8988T (cell line): ENCODE measurements at regions not wholly inside any gene's neighbourhood (a gene's known extent, or its start where the extent isn't known, plus 50 kb on each side); places are given as distances from the start of the nearest gene placed in this dataset.
"Not testable (repeated sequence)": the region's sequence is repeated elsewhere in the genome, so short reads cannot be mapped to it uniquely, and the experiment has no call there.

Source experiments
- DNase-seq: peaks from one replicate; pipeline ENCODE4 v3.0.0; 2011

DNA sequence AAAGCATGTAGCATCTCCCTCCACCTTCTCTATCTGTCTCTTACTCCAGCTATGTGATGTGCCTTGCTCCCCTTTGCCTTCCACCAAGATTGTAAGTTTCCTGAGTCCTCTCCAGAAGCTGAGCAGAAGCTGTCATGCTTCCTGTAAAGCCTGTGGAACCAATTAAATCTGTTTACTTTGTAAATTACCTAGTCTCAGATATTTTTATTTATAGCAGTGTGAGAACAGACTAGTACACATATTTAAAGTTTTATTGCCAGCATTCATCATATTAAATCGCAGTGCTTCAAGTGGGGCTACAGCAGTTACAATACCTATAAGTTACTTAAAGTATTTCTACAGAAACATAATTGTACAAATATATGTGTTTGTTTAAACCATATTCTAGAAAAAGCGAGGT is 973.1 kb downstream of the SLC16A7 start:
- no peak for DNase-seq

DNA sequence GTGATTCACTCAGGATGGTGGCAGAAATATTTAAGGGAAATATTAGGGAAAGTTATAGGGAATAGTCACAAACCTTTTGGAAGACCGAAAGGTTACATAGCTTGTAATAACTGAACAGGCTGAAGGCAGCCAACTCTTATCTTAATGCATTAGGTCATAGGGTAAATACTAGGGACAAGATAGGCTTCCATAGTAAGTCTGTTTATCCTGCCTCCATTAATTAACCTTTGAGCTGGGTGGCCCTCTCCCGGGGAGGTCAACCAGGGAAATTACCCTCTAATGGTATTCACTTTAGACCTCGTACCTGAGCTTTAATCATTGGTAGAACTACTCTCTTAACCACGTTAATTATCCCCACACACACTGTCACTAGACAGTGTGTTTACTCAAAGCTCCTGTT is 981.8 kb downstream of the SLC16A7 start:
- no peak for DNase-seq

DNA sequence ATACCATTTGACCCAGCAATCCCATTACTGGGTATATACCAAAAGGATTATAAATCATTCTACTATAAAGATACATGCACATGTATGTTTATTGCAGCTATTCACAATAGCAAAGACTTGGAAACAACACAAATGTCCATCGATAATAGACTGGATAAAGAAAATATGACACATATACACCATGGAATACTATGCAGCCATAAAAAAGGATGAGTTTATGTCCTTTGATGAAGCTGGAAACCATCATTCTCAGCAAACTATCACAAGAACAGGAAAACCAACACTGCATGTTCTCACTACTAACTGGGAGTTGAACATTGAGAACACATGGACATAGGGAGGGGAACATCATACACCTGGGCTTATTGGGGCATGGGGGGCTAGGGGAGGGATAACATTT is 991.8 kb downstream of the SLC16A7 start:
- DNase-seq: not testable (repeated sequence)

DNA sequence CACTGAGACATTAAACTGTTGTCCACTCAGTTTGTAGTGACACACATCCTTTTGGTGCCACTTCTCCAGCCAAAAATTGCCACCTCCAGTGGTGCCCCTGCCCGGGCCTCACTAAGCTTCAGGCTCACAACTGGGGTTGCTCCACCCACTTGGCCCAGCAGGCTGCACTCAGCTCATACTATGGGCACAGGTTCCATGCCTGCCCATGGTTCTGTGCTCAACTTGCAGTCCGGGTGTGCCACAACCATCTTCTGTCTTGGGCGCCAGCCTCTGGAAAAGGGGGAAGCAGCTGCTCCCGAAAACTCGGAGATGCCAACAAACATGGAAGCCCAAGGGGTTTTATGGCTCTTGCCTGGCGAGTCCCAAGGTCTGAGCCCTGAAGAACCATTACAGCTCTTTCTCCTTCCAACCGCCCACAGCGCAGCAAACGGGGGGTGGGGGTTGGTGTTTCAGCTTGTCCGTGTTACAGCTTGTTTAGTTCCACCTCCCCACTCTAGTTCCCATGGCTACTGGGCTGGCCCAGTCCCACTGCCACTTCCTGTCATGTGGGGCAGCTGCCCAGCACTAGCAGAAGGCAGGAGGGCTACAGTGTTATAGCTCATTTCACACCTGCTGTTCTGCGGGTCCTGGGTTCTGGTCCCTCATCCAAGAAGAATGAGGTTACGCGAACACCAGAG is 998.3 kb downstream of the SLC16A7 start:
- no peak for DNase-seq

DNA sequence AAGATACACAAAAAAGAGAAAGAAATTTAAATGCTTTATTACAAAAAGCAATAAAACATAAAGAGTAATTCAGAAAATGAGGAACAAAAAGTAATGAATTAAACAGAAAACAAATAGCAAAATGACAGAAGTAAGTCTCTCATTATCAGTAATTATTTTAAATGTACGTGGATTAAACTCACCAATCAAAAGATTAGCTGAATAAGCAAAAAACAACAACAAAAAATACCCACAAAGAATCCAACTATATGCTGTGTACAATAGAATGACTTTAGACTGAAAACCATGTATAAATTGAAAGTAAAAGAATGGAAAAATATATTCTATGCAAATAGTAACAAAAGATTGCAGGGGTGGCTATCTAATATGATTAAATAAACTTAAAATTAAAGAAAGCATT is 1006.8 kb downstream of the SLC16A7 start:
- no peak for DNase-seq

DNA sequence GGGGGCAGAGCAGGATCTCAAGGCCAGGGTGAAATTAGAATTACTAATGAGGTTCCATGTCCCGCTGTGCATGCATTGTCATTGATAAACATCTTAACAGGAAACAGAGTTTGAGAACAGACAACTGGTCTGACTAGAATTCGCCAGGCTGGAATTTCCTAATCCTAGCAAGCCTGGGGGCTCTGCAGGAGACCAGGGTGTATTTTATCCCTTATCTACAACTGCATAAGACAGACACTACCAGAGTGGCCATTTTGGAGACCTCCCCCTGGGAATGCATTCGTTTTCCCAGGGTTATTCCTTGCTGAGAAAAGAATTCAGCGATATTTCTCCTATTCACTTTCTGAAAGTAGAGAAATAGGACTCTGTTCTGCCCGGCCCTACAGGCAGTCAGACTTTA is 1007.6 kb downstream of the SLC16A7 start:
- not testable (repeated sequence) for DNase-seq

DNA sequence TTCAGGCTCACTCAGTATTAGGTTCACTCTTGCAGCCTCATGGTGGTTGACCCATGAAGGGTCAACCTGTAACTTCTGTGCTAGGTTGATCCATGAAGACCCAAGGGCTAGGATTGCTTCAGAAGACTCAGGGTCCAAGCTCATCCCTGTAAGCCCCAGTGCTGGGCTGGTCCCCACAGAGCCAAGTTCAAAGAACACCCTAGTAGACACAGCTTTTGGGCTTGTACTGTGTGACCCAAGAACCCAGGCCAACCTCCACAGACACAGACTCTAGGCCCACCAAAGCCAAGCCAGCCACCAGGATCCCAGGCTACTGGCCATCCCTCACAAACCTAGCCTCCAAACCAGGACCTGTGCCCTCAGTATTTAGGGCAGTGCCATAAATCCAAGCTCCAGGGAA is 1020.6 kb downstream of the SLC16A7 start:
- no peak for DNase-seq

DNA sequence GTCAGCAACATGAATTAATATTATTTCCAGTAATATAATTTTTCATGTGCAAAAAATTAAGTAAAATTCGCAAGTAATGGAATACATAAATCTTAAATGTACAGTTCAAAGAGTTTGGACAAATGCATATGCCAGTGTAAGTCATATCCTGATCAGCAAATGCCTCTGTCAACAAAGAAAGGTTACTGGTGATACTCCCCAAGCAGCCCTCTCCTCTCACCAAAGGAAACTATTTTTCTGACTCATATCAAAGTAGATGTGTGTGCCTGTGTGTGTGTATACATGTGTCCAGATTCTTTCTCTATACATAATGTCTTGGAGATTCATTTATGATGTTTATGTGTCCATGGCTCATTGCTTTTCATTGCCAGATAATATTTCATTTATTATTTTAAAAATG is 1035.0 kb downstream of the SLC16A7 start:
- DNase-seq: no peak

DNA sequence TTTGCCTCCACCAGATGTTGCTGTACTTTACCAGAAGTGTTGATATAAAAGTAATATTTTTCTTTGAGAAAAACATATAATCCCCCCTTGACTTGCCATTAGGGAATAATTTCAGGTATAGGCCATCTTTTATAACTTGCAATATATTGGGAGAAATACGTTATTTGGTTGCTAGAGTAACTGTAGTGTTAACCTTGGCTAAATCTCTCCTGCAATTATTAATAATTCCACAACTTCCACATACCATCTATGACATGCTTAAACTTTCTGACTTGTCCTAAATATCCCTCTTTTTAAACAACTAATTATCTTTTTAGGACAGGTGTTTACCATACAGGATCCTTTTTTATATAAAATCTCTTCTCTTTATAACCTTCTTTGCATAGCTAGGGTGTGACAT is 1048.2 kb downstream of the SLC16A7 start:
- DNase-seq: no peak

DNA sequence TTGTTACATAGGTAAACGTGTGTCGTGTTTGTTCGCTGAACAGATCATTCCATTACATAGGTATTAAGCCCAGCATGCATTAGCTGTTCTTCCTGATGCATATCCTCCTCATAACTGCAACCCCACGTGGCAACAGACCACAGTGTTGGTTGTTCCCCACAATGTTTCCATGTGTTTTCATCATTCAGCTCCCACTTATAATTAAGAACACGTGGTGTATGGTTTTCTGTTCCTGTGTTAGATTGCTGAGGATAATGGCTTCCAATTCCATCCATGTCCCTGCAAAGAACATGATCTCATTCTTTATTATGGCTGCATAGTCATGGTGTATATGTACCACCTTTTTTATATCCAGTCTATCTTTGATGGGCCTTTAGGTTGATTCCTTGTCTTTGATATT is 1071.1 kb downstream of the SLC16A7 start:
- no peak for DNase-seq

DNA sequence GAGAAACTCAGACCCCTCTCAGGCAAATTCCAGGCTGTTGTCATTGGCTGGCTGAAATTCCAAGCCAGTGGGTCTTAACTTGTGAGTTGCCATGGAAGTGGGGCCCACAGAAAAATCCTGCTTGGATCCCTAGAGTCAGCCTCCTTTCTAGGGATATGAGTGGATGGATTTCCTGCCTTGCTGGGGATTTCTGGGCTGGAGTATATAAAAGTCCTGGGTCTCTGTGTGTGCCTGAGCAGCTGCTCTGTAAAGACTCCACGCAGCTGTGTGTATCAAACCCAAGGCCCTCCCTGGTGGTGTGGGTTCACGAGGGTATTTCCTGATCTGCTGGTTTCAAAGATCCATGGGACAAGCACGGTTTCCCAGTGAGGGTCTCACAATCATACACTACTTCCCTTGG is 1077.1 kb downstream of the SLC16A7 start:
- DNase-seq: no peak

DNA sequence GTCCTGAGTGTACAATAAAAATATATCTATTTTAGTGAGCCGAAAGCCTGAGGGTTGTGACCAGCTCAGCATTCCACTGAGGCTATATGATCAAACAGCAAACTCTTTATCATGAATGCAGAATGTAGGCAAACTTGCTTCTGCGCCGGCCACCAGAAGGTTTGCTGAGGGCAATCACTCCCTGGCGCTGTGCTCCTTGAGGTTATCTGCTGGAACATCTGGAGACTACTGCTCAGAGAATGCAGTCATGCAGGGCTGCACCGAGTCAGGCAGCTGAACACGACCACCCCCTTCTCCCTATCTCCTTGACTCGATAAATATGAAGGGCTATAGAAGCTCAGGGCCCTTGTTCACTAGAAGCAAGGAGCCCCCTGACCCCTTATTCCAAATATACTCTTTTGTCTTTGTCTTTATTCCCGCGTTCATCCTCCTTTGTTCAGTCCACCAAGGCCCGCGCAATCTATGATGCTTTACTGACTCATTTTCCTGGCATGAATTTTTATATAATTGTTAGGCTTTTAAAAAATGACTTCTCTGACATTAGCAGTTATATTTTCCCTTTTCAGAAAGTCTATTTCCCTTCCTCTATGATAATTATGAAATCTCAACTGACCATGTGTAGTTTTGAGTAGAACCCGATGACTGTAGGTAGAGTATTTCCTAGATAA is 1089.3 kb downstream of the SLC16A7 start:
- DNase-seq: no peak

DNA sequence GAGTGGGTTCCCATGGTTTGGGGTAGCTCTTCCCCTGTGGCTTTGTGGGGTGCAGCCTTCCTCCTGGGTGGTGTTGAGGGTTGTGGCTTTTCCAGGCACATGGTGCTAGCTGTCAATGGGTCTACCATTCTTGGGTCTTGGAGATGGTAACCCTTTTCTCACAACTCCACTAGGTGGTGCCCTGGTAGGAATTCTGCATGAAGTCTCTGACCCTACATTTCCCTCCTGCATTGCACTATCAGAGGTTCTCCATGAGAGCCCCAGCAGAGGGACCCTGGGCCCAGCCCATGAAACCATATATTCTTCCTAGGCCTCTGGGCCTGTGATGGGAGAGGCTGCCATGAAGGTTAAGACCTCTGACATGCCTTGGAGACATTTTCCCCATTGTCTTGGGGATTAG is 1093.3 kb downstream of the SLC16A7 start:
- no peak for DNase-seq

DNA sequence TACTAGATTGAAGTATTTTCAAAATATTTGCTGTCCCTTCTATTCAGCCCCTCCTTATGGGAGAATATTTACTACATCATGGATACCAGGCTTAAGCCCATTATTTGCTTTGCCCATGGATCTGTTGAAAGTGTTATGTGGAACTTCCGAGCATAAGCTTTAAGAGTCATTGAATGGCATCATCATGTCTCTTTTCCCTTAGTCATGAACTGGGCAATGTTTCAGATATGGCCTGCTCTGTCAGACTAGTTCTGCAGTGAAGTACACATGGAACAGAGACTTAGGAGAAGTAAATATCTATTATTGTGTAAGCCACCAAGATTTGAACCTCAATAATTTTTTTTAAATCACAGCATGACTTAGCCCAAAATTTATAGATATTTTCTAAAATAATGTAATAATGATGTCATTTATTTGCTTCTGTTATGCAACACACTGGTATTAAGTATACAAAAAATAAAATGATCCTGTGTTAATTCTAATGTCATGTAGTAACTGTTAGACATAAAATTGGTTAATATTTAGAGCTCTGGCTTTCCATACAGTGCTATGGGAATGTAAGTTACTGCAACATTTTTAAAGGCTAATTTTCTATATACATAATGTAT is 1097.3 kb downstream of the SLC16A7 start:
- DNase-seq: no peak

DNA sequence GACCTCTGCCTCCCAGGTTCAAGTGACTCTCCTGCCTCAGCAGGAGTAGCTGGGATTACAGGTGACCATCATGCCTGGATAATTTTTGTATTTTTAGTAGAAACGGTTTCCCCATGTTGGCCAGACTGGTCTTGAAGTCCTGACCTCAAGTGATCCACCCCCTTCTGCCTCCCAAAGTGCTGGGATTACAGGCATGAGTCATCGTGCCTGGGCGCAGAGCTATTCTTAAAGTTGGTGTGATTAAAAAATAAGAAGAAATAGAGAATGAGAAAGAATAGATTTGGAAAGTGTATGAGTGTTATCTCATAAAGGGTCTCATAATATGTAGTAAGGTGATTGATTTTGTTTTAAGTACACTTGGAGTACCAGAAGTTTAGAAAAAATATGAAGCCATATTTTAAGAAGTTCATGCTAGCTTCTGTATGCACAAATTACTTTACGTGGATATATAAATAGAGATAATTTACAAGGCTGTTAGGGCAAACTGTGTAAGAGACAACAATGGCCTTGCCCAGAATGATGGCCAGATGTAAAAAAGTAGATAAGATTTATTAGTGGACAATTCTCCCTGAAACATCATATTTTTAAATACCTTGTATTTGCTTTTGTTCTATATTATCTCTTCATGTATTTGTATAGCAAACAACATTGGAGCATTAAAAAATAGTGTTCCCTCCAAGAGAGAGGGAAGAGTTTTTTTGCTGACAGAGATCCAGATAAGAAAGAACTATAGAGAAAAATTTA is 1108.5 kb downstream of the SLC16A7 start:
- DNase-seq: no peak

DNA sequence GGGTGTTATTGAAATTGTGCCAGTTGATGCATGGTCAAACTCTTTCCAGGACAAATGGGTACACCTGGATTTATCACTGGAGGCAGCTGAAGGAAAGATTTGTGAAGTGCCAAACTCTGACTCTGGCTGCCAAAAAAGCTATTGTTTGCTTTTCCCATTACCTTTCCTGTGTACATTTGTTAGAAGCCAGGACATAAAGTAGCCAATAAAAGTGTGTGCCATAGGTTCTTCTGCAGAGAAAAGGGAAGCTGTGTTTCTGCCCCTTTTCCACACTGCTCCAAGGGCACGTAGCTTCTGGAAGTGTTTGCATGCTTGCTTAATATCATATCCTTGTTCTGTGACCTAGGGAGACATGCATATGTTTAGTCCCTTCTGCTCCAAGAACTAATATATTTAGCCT is 1114.4 kb downstream of the SLC16A7 start:
- no peak for DNase-seq

DNA sequence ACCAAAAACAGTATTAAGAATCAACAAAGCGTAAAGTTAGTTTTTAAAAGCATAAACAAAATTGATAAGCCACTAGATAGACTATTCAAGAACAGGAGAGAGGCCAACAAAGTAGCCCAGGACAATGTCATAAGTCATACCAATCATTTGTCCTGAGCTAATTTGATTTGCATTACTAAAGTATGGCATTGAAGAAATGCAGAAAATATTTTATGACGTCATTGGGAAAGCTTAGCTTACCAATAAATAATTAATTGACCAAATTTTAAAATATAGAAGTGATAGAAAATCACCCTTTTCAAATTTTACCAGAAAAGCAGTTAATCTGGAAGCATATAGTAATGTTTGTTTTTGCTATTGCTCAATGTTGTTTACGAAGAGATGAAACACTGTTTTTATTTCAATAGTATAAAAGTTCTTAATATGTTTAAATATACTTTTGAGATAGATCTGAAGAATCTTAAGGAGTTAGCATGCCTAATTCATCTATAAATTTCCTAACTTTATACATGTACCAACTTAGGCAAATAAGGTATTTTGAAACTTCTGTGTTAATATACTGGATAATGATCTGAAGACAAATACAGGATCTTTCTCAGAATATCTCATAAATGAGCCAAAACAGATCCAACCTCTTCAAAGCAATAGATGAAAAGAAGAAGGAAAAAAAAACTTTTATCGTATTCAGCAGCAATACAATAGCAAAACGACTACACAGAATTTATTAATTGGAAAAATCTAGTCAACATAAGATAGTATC is 1118.5 kb downstream of the SLC16A7 start:
- DNase-seq: no peak

DNA sequence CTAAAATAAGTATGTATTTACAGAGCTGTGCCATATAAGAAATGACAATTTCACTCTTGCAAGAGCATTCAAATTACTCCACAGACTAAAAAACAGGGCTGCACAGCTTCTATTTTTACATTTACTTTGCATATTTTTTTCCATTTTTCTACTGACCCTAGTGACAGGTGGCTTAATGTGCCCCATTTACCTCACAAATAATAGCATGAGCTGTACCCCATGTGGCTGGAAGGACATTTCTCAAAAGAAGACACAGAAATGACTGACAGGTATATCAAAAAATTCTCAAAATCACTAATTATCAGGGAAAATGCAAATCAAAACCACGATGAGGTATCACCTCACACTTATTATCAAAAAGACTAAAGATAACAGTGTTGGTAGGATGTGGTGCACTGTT is 1128.6 kb downstream of the SLC16A7 start:
- DNase-seq: no peak

DNA sequence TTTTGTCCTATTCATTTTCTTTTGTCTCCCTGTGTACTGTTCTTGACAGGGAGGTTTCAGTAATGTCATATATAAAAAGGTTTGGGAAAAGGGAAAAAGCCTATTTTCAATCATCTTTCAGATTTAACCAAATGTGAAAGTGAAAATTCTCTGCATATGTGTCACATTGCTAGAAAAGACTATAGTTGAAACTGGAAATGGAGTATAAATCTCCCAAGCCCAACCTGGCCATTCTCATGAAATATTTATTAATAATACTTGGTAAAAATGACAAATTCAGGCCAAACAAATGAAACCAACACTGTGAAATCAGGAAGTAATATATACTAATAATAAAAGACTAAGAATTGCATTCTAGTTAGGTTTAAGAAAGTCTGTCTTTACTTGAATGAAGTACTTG is 1129.2 kb downstream of the SLC16A7 start:
- DNase-seq: no peak

DNA sequence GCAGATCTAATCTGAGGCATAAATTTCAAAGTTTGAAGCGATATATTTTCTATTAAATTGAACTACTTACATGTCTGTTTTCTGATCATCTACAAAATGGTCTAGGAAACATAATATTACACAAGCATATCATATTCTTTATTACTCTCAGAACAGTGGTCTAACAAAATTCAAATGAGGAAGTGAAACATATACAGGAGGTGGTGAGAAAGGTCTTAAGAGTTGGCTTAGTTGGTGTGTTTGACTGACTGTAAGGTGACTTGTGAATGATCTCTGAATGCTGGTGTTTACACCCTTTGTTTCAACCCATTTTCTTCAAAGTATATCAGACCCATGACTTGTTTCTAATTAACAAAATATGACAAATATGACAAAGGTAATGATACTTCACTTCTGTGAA is 1156.8 kb downstream of the SLC16A7 start:
- DNase-seq: no peak

DNA sequence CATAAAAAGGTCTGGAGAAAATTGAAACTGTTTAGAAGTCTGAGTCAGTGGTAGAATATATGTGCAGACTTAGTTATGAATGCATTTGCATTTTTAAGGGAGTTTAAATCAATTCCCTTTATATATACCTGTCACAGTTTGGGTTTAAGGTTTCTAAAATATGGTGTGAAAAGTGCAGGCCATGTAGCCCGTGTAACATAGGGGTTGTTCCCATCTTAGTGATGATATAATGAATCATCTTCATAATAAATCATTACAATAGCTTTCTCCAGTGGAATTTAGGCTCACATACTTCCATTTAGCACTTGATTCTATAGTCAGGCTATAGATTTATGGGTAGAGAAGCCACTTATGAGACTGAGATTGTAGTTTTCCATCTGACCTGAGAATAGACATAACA is 1162.4 kb downstream of the SLC16A7 start:
- no peak for DNase-seq

DNA sequence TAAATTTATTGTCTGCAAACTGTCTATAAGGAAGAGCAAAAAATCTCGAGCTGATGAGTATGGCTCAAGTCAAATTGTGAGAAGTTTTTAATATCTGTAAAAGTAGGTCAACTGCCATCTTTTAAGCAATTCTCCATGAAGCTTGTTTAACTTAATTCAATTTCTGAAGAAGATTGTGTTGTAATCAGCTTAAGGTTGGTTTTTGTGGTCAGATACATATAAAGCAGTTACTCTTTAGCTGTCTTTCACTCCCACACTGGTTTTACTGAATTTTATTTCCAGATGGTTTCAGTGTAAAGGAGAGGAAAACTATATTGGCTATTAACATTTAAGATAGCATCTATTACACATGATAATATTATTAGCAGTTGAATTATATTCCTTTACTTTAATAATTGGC is 1165.1 kb downstream of the SLC16A7 start:
- no peak for DNase-seq

DNA sequence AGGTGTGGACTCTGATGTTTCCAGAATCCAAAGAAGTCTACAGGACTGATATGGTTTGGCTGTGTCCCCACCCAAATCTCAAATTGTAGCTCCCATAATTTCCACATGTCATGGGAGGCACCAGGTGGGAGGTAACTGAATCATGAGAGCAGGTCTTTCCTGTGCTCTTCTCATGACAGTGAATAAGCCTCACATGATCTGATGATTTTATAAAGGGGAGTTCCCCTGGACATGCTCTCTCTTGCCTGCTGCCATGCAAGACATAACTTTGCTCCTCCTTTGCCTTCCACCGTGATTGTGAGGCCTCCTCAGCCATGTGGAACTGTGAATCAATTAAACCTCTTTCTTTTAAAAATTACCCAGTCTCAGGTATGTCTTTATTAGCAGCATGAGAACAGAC is 1205.3 kb downstream of the SLC16A7 start:
- not testable (repeated sequence) for DNase-seq
